Lung (tissue), 11 donors: ENCODE measurements at regions not wholly inside any gene's neighbourhood (a gene's known extent, or its start where the extent isn't known, plus 50 kb on each side); places are given as distances from the start of the nearest gene placed in this dataset.

Source experiments
- ATAC-seq: fragments of 200-7000 bp; cut with Tn5 transposase; one replicate; pipeline ENCODE4 v1.9.1; 2020; ENCODE audit warnings: moderate number of reproducible peaks; ENCODE audit not compliant: insufficient read depth, low FRiP score
- DNase-seq, 3 donors: peaks; one replicate each; pipeline ENCODE4 v3.0.0-alpha.2; 2013 to 2017
- H3K27ac ChIP-seq, 2 donors: one replicate each; pipeline ENCODE4 v1.5.1; 2013; ENCODE audit warnings: mild to moderate bottlenecking in 2 of 2, moderate library complexity in 2 of 2, control low read depth in 1 of 2, inconsistent platforms in 1 of 2, low read depth in 1 of 2, low read length in 1 of 2
- H3K27me3 ChIP-seq, 3 donors: one replicate each; pipeline ENCODE4 v1.5.1; 2013; ENCODE audit warnings: low read length in 2 of 3; ENCODE audit not compliant: control insufficient read depth in 3 of 3, insufficient read depth in 3 of 3
- H3K36me3 ChIP-seq, 4 donors: one replicate each; pipeline ENCODE4 v1.5.1; 2013; ENCODE audit warnings: low read length in 4 of 4, mild to moderate bottlenecking in 1 of 4, moderate library complexity in 1 of 4; ENCODE audit not compliant: control insufficient read depth in 4 of 4, insufficient read depth in 4 of 4
- H3K4me1 ChIP-seq, 5 donors: one replicate each; pipeline ENCODE4 v1.5.1; 2013; ENCODE audit warnings: low read length in 5 of 5, mild to moderate bottlenecking in 2 of 5, moderate library complexity in 1 of 5; ENCODE audit not compliant: control insufficient read depth in 5 of 5, insufficient read depth in 5 of 5
- H3K4me3 ChIP-seq: one replicate; pipeline ENCODE4 v1.5.1; 2013; ENCODE audit warnings: mild to moderate bottlenecking, control low read depth, moderate library complexity
- H3K9ac ChIP-seq, 2 donors: one replicate each; pipeline ENCODE4 v1.5.1; 2013; ENCODE audit warnings: low read length in 2 of 2, control low read depth in 1 of 2; ENCODE audit not compliant: insufficient read depth in 1 of 2
- H3K9me3 ChIP-seq, 4 donors: one replicate each; pipeline ENCODE4 v1.5.1; 2013; ENCODE audit warnings: low read length in 3 of 4, mild to moderate bottlenecking in 1 of 4, moderate library complexity in 1 of 4; ENCODE audit not compliant: control insufficient read depth in 4 of 4, insufficient read depth in 3 of 4
- WGBS, 2 donors: extraction: QIAGEN DNeasy Blood & Tissue Kit; methylation state at CpG; one replicate each; pipeline ENCODE4 v1.1.7; 2013; 5-methylcytosine and 5-hydroxymethylcytosine counted together
- TF ChIP-seq, protein P1 (sequence below): IDR thresholded peaks from 2 replicates; pipeline ENCODE4 v1.5.1; 2012; ENCODE audit warnings: mild to moderate bottlenecking; ENCODE audit errors: control extremely low read depth, extremely low read depth
- donor health status: control.
- donor health status: control.
- donor health status: Bipolar disorder and iron deficiency.
- donor health status: healthy.
- donor health status: DM: yes; HTN: yes; CAD: no.

DNA sequence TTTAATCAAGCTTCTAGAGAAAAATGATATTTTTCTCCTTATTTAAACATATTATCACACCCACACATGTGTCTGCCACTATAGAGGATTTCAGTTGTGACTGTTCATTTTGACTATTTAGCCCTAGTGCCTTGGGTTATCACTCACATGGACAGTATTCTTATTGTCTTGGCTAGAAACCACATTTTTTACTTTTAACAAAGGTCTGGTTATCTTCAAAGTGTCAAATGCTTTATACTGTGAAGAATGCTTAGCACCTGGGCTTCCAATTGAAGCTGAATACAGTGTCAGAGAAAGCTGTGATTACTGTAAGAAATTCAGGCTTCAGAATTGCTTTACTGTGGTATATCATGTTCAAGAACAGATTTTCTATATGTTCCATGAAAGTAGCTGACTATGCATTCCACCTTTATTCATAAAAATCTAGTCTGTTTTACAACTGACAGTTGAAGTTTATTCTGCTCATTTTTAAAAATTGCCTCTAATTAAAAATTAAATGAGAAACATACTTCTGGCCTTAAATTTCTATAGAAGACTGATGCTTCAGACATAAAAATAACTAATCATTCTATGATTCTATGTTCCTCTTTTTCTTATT lies 278.6 kb downstream of the SEMA3D start:
- no peak overlapping the region for H3K9ac ChIP-seq
- DNase-seq (peak in 2 of 3 donors; percentile 4 to 24), ATAC-seq (no peak)
- no peak overlapping the region for H3K27ac ChIP-seq
- peaks cover 0 to 3% (median 0%) of the 10 kb centered on the region in 5 donors for H3K4me1 ChIP-seq
- H3K36me3 ChIP-seq = no peaks in the 10 kb centered on the region
- H3K4me3 ChIP-seq = no peak overlapping the region
- H3K27me3 ChIP-seq = no peaks in the 10 kb centered on the region
- TF ChIP-seq, protein P1, sequence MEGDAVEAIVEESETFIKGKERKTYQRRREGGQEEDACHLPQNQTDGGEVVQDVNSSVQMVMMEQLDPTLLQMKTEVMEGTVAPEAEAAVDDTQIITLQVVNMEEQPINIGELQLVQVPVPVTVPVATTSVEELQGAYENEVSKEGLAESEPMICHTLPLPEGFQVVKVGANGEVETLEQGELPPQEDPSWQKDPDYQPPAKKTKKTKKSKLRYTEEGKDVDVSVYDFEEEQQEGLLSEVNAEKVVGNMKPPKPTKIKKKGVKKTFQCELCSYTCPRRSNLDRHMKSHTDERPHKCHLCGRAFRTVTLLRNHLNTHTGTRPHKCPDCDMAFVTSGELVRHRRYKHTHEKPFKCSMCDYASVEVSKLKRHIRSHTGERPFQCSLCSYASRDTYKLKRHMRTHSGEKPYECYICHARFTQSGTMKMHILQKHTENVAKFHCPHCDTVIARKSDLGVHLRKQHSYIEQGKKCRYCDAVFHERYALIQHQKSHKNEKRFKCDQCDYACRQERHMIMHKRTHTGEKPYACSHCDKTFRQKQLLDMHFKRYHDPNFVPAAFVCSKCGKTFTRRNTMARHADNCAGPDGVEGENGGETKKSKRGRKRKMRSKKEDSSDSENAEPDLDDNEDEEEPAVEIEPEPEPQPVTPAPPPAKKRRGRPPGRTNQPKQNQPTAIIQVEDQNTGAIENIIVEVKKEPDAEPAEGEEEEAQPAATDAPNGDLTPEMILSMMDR = no peak
- no peaks in the 10 kb centered on the region for H3K9me3 ChIP-seq

DNA sequence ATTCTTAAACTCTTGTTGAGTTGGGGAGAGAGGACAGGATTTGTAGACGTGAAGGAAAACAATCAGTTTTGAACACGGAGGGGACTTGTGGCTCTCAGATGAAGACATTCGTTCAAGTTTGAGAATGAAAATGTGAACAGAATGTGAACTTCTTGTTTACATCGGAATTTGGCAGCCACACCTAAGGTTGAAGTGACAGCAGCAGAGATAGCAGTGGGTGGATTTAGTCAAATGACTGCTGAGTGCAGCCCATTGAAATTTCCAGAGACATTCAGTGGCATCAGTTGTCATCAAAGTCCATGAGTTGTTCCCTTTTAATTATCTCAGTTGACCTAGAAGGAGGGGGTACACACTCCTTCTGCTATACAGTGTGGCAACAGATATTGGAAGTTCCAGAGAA lies 280.0 kb downstream of the SEMA3D start:
- H3K9ac ChIP-seq = no peak overlapping the region
- ATAC-seq = no peak
- H3K9me3 ChIP-seq = no peaks in the 10 kb centered on the region
- TF ChIP-seq, protein P1 = no peak
- H3K4me3 ChIP-seq = no peak overlapping the region
- H3K27me3 ChIP-seq = no peaks in the 10 kb centered on the region
- WGBS, 2 donors = 82 to 84% methylated on average over 4 of the region's 4 CpGs
- peaks cover 0 to 3% (median 0%) of the 10 kb centered on the region in 5 donors for H3K4me1 ChIP-seq
- no peak for DNase-seq
- no peak overlapping the region for H3K27ac ChIP-seq
- no peaks in the 10 kb centered on the region for H3K36me3 ChIP-seq

GRCh38 chr7:84904561-84904960 lies 282.3 kb downstream of the SEMA3D start:
- TF ChIP-seq, protein P1 = no peak
- no peaks in the 10 kb centered on the region for H3K27me3 ChIP-seq

DNA sequence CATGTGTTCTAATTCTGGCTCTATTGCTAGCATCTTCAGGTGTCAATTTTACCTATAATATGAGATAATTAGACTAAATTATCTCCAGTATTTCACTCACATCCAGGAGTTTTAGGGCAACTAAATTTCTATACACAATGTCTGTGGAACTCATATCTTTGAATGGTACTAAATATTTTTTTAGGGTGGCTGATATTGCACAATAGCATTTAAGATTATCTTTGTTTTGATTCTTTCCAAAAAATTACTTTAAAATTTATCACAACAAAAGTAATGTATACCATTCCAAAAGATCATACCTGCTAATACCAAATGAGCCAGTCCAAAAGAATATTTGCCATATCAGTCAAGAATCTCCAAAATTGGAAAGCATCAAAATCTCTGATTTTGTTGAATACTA lies 285.5 kb downstream of the SEMA3D start:
- Histone ChIP-seq H3K27me3 (no peaks in the 10 kb centered on the region), H3K9me3 (no peaks in the 10 kb centered on the region), H3K4me3 (no peak overlapping the region), H3K9ac (no peak overlapping the region), H3K27ac (no peak overlapping the region), H3K4me1 (no peaks in the 10 kb centered on the region), H3K36me3 (no peaks in the 10 kb centered on the region)
- DNase-seq = no peak
- ATAC-seq = no peak
- TF ChIP-seq, protein P1 = no peak

More at GRCh38 chr7:84904561-84904960, 282.3 kb downstream of the SEMA3D start:
- DNase-seq (no peak), ATAC-seq (no peak)
- no peak overlapping the region for H3K4me3 ChIP-seq
- no peaks in the 10 kb centered on the region for H3K36me3 ChIP-seq
- H3K4me1 ChIP-seq = peaks cover 0 to 3% (median 0%) of the 10 kb centered on the region in 5 donors
- no peak overlapping the region for H3K27ac ChIP-seq
- no peak overlapping the region for H3K9ac ChIP-seq
- H3K9me3 ChIP-seq = no peaks in the 10 kb centered on the region
